ENCODE measurements at regions not wholly inside any gene's neighbourhood (a gene's known extent, or its start where the extent isn't known, plus 50 kb on each side); places are given as distances from the start of the nearest gene placed in this dataset.

DNA sequence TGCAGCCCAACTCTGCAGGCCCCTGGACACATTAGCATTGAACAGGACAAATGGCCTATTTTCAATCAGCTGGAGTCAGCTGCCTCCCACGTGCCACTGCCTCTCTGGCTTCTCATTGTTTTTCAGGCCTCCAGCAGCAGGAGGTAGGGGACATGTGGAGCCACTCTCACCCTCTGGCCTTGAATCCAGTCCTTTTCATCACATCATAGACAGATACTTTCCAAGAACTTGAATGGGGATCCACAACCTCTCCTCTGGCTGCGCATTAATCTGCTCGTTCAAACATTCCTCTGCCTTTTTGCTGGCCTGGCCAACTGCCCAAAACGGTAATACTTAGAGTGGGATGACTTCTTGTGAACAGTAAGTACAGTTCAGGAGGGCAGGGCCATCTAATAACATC lies 592.3 kb downstream of the PKHD1 start:
- DNase-seq, result no peak

GRCh38 chr6:51495610-51496396 lies 591.6 kb downstream of the PKHD1 start:
- DNase-seq, result no peak

- no peak for DNase-seq
Observed at GRCh38 chr6:51502996-51503395, 584.4 kb downstream of the PKHD1 start.

- DNase-seq, result no peak
Observed at GRCh38 chr6:51505434-51505833, 582.0 kb downstream of the PKHD1 start.

DNA sequence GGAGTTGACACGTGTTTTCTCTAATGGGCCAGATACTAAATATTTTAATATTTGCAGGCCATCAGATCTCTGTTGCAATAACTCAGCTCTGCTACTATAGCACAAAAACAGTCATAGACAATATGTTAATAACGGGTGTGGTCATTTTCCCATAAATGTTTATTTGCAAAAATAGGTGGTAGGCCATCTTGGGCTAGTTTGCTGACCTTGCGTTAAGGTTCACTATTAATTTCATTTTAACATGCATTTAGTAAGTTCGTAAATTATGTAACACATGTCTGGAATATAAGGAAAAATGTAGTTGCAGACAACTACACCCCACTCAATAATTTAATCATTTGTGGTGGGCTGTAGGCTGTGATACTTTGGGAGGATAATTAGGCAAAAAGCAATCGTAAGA lies 577.8 kb downstream of the PKHD1 start:
- no peak for DNase-seq

DNA sequence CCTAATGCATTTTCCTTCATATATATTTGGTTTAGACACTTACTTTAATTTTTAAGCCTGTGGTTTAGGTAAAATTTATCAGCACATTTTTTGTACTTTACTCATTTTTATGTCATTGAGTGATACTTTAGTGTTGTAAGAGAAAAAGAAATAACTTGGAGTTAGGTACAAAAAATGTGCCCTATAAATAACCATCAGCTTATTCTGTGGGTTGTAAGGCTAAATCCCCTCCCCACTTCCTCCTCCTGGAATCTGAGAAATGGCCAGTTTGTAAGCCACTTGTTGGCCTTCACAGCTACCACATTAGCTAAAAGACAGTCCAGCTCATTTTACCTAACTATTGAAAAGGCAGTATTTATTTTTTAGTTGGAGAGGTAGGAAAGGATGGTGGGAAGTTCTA lies 576.3 kb downstream of the PKHD1 start:
- no peak for DNase-seq

DNA sequence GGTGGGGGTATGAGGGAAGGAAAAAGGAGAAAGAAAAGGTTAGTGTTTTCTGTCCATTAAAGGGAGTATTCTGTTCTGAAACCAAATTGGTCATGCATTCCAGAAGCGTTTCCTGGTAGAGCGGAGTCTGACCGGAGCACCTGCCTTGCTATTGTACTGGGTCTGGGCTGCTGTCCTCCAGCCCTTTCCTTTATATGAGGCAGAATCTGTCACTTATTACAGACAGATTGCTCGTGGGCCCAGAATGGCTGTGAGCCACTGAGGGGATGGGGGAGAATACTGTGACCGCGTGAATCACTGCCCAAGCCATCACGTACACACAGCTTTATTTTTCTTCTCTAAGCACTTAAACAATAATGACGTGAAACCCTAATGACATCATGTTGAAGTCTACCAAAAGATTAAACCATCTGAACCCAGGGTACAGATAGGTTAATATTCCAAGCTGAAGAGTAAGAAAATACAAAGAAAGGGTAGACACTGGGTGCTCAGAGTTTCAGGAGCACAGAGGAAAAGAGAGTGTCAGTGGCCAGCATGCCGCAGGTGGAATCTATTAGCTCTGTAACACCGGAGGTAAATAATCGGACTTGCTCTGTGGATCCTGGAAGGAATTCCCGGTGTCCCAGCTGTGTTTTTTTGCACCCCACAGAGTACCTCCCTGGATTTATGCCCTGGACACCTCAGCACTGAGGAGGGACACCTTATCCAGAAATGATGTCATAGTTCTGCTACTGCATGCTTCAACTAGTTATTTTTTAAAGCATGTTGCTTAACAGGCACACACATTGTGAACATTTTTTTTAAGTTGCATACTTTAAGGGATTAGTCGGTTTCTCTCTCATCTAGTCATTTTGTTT lies 573.3 kb downstream of the PKHD1 start:
- DNase-seq, result no peak

GRCh38 chr6:51514748-51515402 lies 572.5 kb downstream of the PKHD1 start:
- no peak for DNase-seq

DNA sequence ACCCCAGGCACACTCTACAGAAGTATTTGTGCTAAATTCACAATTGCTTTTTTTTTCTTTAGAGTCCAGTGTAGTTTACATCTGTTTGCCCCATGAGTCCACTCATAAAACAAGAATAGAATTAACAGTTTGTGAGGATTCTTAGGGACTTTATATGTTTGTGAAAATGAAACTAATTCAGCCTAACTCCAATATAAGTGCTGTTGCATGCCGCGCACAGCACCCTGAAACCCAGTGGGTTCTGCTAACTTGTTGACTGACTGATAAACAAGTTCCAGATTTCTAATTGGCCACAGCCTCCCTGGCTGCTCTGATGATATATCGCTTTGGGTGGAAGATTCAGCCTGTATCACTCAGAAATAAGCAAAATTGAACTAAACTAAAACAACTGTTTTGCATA lies 561.4 kb downstream of the PKHD1 start:
- no peak for DNase-seq

DNA sequence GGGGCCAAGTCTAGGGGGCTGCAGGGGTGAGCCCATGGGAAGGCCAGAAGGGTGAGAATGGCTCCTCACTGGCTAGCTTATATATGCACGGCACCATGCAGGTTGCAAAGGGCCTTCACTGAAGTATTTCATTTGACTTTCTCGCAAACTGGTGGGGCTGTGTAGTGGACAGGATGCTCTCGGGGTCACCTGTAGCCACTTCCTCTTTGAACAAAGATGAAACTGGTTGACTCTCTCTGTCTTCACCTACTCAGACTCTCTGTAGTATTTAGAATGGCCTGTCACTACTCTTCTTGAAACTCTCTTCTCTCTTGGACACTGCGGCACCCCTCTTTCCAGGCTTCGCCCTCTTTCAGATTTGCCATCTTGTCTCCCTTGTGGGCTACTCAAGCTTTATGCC lies 560.5 kb downstream of the PKHD1 start:
- no peak for DNase-seq

DNA sequence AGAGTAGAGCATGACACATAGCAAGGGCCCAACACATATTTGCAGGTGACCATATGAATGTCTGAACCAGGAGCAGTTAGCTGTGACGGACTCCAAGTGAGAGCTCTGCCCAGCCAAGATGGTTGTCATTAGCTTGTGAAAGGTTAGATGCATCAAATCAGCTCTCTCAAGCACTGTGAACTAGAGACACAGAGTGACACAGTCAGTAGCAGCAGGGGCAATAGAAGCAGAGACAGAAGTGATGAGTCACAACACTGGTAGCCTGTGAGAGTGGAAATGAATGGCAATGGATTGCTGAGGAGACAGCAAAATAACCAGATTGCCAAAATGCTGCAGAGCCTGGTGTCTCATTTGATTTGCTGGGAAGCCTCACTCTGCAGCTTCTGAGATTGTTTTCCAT lies 558.9 kb downstream of the PKHD1 start:
- DNase-seq, result no peak

DNA sequence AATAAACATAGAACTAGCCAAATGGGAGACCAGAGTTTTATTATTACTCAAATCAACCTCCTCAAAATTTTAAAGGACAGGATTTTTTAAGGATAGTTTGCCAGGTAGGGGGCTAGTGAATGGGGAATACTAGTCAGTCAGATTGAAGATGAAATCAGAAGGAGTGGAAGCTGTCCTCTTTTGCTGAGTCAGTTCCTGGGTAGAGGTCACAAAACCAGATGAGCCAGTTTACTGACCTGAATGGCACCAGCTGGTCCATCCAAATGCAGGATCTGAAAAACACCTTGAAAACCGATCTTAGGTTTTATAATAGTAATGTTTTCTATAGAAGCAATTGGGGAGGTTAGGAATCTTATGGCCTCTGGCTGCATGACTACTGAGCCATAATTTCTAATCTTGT lies 558.2 kb downstream of the PKHD1 start:
- no peak for DNase-seq

DNA sequence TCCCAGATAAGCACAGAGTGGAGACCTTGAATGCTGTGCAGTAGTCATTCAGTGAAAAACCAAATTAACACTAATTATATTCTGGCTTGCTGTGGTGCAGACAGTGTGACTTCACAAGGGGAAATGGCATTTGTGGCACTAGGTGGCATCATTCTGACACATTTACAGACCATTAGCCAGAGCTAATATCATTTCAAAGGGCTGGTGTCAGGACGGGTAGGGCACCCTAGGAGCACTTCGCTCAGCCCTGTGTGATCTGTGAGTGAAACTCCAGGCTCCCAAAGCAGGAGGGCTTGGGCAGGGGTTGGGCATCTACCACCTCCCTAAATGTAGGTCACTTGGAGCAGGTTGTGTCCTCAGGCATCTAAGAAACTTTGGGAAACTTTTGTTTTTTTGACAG lies 555.8 kb downstream of the PKHD1 start:
- DNase-seq, result no peak

GRCh38 chr6:51533962-51534361 lies 553.5 kb downstream of the PKHD1 start:
- DNase-seq, result no peak

DNA sequence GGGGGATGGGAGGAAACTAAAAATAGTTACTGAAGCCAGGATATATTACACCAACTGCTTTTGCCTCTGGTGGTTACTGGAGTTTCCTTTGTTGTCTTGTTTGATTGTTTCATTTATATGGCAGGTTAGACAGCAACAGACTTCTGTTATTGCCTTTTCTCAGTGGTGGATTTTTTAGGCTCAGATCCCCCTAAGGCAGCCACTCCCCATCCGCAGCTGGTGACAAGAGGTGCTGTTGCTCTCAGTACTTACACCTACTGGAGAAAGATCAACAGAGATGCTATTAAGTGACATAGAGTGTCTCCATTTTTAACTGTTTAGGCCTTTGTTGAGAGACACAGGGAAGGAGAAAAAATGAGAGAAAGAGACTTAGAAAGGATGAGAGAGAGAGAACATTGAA lies 552.1 kb downstream of the PKHD1 start:
- DNase-seq, result no peak

GRCh38 chr6:51536728-51537127 lies 550.7 kb downstream of the PKHD1 start:
- DNase-seq, result no peak

DNA sequence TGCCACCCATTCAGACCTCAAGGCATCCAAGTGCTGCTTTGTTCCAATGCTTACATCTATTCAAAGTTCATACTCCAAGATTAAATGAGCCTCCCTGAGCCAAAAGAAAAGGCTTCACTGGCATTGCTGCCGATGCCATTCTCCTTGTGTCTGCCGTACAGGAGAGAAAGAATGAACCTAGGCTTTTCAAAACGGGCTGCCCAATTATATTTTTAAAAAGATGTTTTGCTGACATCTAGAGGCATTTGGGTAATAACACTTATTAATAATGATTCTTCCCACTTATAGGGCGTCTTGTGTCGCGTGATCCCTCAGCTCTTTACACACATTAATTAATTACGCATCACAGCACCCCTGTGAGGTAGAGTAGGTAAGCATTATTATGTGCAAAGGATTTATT lies 545.6 kb downstream of the PKHD1 start:
- DNase-seq, result no peak

DNA sequence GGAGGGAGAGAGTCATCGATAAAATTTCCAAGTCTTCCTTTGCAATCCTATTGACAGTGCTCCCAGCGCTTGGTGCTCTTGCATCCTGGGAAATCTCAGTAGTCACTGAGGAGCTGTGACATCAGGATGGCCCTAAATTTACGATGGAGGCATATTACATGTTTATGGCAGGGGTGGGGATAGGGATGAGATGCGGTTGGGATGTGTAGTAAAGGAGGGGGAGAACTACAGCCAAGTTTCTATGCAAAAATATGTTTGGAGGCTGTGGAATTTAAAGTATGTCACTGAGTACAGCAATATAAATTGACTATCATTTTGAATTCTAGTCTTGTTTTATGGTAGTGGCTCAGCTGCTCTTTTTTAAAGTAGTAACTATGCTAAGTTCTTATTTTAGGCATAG lies 544.9 kb downstream of the PKHD1 start:
- DNase-seq, result no peak

DNA sequence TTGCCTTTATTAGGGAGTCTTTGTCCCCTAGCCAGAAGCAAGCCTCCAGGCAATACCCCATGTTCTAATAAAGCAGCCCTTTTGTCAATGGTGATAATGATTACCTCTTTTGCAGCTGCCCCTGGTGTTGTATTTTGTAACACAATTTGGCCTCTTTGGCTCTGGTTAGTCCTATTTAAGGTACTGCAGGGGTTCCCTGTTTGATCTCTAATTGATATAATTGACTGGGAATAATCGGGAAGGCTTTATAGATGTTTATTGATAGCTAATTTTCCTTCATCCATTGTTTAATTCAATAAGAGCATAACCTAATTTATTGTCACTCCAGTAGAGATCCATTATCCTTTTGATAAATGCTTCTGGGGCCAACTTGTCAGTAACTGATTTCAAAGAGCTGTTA lies 537.2 kb downstream of the PKHD1 start:
- DNase-seq, result no peak

DNA sequence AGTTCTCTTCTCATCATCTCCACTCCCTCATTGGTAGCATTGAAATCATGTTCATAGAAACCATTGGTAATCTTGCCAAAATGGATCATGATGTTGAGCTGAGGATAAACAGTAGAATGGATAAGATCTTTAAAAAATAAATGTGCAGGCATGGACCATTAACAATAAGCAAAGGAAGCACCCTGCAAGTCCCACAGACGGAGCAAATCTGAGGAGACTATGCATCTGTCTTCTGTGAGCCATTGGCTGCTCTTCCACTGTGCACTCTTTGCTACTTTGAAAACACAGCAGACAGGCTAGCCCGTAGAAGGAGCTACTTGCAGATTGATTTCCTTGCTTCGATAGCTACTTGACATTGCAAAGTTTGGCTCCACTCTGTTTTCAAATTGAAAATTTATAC lies 535.0 kb downstream of the PKHD1 start:
- DNase-seq, result no peak

DNA sequence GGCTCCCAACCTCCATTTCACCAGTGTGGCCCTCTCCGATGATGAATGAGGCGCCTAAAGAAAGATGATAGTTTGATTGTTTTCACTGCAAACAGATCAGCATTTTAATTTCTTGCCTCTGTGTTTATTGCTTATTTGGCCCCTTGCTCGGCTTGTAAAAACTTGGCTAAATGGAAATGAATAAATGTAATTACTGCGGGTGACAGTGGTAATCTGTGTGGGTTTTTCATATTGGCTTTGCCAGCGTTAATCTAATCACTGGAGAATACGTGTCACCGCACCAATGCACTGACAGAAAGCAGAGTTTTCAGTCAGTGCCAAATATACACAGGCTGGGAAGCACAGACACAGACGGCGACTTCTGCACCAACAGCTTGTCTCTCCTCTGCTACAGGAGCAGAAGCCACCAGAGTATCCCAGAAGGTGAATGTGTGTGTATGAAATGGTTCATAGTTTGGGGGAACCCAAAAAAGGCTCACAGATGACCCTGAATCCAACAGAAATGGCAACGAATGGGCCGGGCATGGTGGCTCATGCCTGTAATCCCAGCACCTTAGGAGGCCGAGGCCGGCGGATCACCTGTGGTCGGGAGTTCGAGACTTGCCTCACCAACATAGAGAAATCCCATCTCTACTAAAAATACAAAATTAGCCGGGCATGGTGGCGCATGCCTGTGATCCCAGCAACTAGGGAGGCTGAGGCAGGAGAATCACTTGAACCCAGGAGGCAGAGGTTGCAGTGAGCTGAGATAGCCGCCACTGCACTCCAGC lies 534.0 kb downstream of the PKHD1 start:
- no peak for DNase-seq

DNA sequence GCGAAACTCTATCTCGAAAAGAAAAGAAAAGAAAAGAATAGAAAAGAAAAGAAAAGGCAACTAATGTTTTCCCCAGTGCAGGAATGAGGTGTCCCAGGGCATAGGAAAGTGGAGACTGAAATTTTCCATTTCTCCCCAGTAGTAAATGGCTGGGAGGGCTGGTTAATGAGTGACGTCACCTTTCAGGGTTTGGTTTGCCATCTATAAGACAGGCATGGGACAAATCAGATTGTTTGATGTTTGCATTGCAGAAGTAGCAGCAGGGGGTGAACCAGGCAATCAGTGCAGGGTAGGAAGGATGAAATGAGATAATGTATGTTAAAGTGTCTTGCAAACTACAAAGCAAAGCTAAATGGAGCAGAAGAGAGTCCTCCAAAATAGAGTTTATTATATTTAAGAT lies 533.4 kb downstream of the PKHD1 start:
- DNase-seq, result no peak

DNA sequence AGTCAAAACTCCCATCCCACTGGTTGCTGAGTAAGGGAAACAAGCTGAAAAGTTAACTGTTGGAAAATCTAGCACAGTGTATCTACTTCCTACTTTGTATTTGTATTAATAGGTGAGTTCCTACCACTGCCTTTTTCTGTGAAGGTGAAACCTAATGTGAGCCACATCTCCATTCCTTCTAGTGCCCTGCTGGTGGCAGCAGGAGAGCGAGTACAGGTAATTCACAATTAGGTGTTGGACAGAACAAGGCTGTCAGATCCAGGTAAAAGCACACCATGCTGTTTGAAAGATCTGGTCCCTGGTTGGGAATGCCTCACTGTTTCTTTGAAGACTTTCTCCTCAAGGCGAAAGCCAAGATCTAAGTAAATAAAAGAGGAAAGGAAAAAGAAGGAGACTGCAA lies 528.4 kb downstream of the PKHD1 start:
- no peak for DNase-seq

Data from NCI-H2171 (cell line).